Limb (tissue), 2 donors: ENCODE measurements at regions not wholly inside any gene's neighbourhood (a gene's known extent, or its start where the extent isn't known, plus 50 kb on each side); places are given as distances from the start of the nearest gene placed in this dataset.
"Not testable (repeated sequence)": the region's sequence is repeated elsewhere in the genome, so short reads cannot be mapped to it uniquely, and the experiment has no call there.

Experiments
- DNase-seq, 2 donors: peaks; one replicate each; pipeline ENCODE4 v3.0.0-alpha.2; 2016; ENCODE audit errors: extremely low spot score in 2 of 2

DNA sequence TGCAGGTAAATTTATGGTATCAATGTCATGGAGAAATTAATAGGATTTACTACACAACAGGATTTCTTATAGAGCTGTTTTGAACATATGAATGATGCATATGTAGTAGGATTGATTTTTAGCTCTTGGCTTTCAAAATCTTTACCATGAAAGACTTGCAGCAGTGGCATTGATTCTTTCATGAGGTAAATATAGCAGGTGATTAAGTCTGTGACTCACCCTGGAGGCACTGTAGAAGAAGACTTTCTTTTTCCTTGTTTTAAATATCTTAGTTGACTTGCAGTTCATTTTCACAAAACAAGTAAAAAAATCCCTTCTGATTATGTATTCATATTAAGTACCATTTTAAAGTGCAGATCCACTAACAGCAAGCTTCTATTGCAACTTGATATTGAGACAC is 463.0 kb downstream of the FBXO15 start:
- no peak for DNase-seq

DNA sequence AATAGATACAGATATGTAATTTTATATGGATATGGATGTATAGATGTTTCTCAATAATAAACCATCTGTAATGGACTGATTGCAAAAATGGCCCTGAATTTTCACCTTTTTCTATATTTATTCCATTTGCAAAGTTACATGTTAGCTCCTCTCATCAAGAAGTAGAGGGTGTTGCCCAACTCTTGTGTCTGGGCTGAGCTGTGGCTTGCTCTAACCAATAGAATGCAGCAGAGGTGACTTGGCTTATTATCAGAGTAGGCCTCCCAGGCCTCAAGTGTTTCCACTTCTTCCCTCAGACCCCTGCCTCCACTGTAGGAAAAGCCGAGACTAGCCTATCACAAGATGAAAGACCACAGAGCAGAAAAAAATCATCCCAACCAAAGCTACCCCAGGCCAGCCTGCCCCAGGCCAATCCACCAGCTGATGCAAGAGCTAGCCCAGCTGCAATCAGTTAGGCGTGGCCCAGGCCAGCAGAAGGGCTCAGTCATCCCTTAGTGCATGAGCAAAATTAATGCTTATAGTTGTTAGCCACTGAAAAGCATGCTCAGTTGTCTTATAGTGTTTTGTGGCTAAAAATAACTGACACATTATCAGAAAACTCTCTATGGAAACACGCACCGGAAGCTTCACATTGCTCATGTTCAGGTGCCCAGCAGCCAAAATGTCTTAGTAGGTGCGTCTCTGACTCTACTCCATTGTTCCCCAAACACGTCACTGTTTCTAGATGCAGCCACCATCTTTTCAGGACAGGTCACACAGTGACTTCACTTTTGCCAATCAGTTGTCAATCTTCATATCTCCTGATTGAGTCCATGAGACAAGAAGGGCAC is 464.0 kb downstream of the FBXO15 start:
- no peak for DNase-seq

DNA sequence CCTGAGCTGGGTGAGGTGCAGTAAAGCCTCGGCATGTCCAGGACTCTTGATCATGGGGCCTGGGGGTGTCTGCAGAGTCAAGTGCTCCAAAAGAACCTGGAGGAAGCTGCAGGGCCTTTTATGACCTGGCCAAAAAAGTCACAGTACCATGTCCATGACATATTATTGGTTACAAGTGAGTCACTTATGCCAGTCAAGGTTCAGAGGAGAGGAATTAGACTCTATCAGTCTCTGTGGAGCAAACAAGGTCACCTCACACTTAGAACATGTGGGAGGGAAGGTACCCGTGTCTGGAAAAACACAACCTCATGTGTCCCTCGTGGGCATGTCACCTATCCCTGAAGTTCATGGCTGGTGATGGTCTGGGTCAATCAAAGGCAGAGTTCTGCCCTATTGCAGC is 465.7 kb downstream of the FBXO15 start:
- no peak for DNase-seq

DNA sequence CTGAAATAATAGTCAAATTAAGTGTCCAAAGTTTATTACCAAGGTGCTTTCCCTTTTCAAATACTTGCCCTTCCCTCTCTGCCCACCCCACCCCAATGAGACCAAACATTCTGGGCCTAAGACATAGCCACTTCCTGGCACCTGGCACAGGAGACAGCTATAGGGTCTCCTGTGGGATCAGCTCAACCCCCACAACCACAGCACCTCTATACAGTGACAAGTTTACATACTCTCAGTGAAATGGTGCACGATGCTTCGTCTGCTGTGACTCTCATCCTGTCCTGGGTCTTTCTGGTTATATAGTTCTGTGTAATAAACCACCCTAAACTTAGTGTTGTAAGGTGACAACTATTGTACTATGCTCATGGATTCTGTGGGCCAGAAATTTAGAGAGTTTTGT is 466.2 kb downstream of the FBXO15 start:
- no peak for DNase-seq

DNA sequence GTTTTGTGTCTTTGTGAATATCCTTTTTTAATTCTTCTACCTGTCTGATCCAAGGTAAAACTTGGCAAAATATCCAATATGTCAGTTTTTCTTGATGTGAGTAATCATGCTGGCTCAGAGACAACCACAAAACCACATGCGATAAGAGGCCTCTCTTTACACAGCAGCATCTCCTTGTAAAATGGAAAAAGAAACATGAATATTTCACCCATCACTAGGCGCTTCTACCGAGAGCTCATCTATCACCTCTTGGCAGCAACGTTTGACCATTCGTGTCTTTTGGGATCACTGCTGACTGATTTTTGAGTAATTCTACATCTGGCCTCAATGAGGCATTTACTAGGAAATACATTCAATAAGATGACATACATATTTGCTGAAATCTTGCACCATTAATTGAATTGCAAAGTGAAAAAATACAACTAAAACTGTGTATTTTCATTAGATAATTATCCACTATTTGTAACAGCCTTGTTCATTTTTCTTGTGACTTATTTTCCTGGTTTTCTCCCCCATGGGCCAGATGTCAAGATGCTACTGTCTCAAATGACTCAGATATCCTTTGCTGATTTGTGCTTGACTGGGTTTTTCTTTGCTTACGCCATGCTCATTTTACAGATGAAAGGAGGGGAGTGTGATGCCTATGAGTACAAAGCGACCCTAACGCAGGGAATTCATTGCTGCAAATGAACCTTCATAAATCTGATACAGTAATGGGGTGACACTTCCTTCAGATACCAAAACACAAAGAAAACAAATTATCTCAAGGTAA is 467.5 kb downstream of the FBXO15 start:
- DNase-seq: no peak

DNA sequence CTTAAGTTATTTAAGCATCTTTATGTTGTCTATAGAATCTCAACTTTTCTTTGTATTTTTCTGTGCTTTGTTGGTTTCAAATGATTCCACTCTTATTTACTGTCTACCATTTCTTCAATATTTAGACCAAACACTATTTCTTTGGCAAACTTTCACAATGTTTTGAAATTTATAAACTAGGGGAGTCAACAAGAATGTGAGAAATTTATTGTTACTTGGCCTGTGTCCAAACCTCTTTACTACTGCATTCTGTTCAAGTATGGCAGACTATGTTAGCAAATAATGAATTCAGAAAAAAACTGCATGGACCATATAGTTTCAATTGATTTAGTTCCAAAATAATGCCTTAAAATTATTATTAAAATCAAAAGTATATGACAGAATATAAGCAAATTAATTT is 470.2 kb downstream of the FBXO15 start:
- no peak for DNase-seq

DNA sequence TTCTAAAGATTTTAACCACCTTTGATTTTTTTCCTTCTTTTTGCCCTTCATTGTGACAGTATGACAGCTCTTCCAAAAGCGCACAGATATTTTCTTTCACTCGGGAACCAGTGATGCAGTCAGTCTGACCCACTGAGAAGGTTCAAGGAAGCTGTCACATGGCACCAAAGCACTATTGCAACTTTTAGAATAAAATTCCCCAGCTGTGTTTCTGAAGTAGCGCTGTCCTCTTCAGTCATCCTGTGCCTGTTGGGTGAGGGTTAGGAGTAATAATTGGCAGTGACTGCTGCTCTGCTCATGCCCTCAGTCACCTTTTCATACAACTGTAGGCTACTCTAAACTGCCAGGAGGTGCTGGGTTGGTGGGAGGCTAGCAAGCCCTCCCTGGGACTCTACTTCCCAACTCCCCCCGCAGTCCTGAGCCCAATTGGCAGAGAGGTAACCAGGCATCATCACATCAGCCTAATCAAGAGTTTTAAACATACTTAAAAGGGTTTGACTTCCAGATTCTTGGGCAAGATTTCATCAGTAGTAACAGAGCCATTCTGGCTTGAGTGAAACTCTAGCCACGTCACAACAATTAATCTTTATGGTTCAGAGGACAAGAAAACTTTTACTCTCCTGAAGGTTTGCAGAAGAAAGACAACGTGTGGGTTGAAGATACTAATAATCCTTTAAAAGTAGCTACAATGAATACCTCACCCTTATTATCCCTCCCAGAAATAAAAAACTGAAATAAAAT is 473.3 kb downstream of the FBXO15 start:
- DNase-seq: no peak

DNA sequence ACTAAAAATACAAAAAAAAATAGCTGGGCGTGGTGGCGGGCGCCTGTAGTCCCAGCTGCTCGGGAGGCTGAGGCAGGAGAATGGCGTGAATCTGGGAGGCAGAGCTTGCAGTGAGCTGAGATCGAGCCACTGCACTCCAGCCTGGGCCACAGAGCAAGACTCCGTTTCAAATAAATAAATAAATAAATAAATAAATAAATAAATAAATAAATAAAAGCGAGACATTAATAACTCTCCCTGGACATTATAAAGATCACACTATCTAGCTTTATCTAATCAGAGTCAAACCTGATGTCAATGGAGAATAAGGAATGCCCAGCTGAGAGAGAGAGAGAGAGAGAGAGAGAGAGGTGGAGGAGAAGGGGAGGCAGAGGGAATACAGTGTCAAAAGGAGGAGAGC is 476.2 kb downstream of the FBXO15 start:
- not testable (repeated sequence) for DNase-seq

DNA sequence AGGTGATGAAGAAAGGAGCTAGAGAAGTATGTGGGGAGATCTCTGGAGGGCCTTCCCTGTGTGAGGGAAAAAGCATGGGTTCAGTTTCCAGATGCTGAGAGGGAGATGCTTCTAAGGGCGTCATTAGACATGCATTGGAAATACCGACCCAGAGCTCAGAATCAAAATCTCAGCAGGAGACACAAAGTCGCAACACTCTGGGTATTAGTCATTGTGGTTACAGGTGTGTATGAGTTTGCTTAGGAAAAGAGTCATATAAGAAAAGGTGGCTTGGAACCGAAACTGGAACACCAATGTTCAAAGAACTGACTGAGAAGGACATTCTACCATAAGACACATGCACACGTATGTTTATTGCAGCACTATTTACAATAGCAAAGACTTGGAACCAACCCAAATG is 477.1 kb downstream of the FBXO15 start:
- DNase-seq: no peak

DNA sequence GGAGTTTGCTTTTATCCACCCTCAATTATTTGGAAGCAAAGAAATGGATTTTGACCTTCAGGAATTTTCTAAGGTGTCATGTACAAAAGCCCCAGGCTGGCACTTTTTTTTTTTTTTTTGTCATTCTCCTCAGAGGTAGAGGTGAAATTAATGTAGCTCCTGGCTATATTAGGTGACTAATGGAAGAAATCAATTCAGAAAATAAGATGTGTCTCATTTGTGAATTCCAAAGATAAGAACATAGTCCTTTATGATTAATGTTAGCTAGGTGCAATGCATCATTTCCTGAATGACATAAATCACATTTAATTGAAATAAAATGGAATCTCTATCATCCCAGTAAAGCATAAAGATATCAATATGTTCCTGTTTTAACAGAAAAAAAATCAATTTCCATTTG is 477.6 kb downstream of the FBXO15 start:
- no peak for DNase-seq

DNA sequence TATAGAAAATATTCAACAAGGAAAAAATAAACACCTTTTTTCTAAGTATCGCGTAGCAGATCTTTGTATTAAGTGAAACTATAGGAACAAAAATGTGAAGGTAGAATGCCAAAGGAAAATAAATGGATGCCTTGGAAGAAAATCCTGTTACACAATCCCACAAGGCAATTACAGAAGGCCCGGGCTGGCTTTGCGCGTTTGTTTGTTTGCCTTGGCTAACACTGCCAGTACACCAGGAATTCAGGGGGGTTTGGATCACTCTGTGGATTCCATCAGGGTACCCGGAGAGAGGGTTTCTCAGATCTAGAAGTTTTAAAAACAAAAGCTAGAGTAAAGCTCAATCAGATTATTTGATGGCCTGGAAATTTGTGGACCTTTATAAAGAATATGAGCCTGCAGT is 478.3 kb downstream of the FBXO15 start:
- DNase-seq: no peak

DNA sequence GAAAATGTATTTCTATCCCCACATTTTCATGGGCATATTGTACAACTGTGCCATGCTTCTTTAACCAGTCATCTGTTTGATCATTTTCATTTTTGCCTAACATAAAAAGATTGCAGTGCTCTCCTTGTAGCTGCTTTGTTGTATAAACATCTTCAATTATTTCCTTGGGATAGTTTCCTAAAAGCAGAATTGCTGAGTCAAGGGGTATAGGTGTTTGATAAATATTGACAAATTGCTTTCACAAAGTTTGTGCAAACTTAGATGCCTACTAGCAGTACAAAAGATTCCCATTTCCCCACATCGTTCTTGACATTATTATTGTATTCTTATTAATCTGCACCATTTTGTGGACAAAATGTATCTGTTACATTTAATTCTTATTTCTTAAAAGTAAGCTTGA is 479.6 kb downstream of the FBXO15 start:
- no peak for DNase-seq

DNA sequence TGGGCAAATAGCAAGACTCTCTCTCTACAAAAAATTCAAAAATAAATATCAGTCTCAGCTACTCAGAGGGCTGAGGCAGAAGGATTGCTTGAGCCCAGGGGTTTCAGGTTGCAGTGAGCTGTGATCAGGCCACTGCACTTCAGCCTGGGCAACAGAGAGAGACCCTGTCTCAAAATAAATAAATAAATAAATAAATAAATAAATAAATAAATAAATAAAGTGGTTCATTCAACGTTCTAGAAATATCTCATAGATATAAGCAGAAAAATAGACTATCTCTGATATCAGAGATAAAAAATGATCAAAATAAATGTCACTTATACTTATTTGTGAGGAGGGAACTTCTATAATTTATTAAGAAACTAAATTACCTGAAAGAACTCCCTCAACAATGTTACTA is 480.9 kb downstream of the FBXO15 start:
- DNase-seq: no peak

DNA sequence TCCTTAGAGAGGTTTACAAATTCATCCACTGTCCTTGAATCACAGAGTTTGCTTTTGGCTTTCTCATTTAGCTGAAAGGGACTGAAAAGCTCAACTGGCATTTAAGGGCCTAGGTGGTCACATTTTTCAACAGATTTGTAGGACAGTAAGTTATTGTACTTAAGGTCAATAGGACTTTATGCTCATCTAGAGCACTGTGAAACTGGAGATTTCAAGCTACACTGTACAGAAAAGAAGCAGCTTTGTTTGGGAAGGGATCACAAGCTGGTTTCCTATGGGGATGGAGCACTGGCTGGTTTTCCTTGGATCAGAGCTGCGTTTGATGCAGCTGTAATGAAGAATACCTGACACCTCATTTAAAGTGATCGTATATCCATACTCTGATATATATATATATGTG is 482.7 kb downstream of the FBXO15 start:
- DNase-seq: no peak

DNA sequence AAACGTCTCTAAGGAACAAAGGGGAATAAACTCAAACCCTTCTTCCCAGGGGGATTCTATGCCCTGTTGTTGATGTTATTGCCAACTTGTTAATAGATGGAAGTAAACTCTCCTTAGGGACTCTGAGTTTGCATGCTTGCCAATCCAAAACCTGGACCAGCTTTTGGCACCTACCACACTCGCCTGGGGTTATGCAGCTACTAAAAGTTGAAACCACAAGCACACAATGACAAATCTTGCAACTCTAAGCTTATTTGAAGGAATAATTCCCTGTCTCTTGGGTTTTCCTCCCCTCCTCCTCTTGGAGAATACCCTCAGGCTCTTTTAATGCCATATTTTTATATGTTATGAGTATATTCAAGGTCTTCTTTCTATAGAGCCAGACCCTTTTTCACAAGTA is 484.1 kb downstream of the FBXO15 start:
- no peak for DNase-seq

DNA sequence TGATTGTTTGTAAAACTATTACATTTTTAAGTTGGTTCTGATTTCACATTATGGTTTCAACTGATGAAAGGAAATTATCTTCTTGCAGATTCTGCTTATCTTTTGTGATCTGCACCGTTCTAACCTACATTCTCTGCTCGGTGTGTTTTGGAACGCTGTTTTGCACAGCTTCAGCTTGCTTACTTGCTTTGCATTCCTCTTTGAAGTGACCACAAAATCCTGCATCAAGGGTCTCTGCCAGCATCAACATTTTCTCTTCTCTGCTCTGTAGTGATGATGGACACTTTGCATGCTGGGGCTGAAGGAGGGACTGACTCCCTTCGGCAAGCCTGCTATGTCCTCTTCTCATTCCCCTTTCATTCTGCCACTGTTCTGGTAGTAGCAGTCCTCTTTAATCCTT is 485.2 kb downstream of the FBXO15 start:
- no peak for DNase-seq

DNA sequence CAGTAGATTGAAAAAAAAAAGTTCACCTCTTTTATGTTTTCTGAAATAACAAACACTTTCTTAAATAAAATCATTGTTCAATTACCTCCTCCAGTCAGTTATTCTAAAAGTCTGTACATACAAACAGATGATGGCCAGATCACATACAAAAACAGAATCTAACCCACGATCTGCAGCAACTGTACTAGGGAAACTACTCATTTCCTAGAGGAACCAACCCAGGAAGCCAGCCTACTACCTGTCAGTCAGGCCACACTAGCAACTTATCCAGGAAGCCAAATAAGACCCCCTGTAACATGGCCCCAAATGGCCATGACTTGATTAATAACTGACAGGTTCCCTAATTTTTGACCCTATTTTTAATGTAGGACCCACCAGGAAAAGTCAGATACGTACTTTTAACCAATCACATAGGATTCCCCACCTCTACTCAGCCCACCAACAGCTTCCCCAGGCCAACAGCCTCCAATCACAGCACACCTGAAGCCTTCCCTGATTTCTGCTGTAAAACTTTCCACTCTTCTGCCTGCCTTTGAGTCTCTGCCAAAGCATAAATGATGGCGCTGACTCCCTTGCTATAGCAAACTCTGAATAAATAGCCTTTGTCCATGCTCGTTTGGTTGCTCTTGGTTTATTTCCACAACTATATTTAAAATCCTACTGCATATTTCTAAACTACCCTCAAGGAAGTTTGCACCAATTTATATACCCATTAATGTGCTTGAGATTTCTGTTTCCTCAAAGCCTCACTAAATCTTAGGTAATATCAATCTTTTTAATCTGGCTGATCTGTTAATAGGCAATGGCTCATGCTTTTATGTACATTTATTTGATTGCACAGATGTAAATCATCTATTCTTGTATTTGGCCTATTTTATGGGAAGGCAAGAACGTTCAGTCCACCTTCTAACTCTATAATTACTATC is 486.4 kb downstream of the FBXO15 start:
- DNase-seq: no peak

DNA sequence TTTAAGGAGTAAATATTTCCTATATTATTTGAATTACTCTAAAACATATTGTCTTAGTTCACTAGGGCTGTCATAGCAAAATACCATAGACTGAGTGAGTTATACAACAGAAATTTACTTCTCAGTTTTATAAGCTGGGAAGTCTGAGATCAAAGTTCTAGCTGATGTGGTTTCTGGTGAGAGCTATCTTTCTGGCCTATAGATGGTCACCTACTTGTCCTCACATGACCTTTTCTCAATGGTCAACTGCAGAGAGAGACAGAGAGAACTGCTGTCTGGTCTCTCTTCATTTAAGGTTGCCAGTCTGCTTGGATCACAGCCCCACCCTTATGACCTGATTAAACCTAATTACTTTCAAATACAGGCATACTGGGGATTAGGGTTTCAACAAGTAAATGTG is 490.9 kb downstream of the FBXO15 start:
- DNase-seq: no peak

DNA sequence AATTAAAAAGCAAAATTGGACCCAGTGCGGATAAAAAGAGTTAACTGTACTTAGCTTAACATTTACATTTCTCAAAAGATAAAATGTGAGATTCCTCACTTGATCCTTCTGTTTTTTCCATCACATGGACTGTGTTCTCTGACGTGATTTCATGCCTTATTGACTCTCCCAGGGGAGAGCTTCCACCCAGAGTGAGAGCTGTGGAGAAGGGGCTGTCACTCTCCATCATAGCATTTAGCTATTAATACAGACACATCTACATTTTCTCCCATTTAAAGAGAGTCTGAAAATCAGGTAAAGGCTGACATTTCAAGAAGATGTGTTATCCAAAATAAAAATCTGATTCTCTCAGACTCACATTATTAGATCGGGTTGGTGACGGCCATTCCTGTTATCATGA is 493.8 kb downstream of the FBXO15 start:
- no peak for DNase-seq

DNA sequence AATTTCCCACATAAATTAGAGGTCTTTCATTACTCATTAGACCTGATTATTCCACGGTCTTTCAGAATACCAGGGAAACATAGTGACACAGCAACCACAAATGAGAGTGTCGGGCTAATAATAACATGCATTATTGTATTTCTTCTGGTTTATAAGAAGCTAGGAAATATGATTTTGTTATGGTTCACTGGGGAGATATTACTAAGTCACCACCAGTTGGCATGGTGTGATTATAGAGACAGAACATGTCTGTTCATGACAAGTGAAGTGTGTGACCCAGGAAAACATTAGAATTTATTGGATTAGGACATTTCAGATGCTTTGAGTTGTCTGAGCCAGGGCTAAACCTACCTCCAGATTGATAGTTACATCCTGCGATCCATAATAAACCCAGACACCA is 494.4 kb downstream of the FBXO15 start:
- no peak for DNase-seq

DNA sequence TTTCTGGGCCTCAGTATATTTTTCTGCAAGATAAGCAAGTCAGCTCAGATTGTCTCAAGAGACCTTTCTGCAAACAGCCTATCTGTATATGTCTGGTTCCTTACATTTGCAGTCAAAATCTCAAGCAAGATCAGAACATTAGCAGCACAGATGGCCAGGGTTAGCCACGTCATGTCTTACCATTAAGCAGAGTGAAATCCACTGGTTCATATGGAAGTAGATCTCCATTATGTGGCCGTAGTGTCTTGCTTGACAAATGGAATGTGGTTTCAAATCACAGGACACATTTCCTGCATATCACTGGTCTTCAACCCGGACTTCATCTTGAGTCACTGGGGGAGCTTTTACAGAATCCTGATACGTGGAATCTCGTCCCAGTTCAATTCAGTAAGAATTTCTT is 500.2 kb downstream of the FBXO15 start:
- no peak for DNase-seq
